Natural killer cell (primary cell): ENCODE measurements at regions not wholly inside any gene's neighbourhood (a gene's known extent, or its start where the extent isn't known, plus 50 kb on each side); places are given as distances from the start of the nearest gene placed in this dataset.

Experiments used
- ATAC-seq, 3 donors: fragments of 150-1000 bp in 2 of 3; fragments of 200-7000 bp in 1 of 3; cut with Tn5 transposase; 1 replicate in 1 of 3; 2 replicates in 2 of 3; pipeline ENCODE4 v1.10.0; 2021; ENCODE audit warnings: mild to moderate bottlenecking in 2 of 3, moderate library complexity in 2 of 3
- DNase-seq, 2 donors: peaks; one replicate each; pipeline versions ENCODE4 v3.0.0 to v3.0.0-alpha.2; 2013 to 2021; ENCODE audit warnings: mixed read lengths in 1 of 2
- H3K27ac ChIP-seq: one replicate; pipeline ENCODE4 v1.5.1; 2013; ENCODE audit warnings: mild to moderate bottlenecking, low read length
- H3K27me3 ChIP-seq: one replicate; pipeline ENCODE4 v1.6.1; 2013; ENCODE audit warnings: low read length; ENCODE audit not compliant: control insufficient read depth, insufficient read depth
- H3K36me3 ChIP-seq: one replicate; pipeline ENCODE4 v1.6.1; 2013; ENCODE audit warnings: low read length; ENCODE audit not compliant: control insufficient read depth, insufficient read depth
- H3K4me1 ChIP-seq: one replicate; pipeline ENCODE4 v1.6.1; 2013; ENCODE audit warnings: low read length; ENCODE audit not compliant: control insufficient read depth, insufficient read depth
- H3K4me3 ChIP-seq: one replicate; pipeline ENCODE4 v1.5.1; 2013; ENCODE audit warnings: low read length
- H3K9me3 ChIP-seq: one replicate; pipeline ENCODE4 v1.6.1; 2013; ENCODE audit warnings: low read length; ENCODE audit not compliant: control insufficient read depth, insufficient read depth
- H3K27ac Mint-ChIP-seq, 2 donors: one replicate each; pipeline ENCODE4 v1.8.0; 2022; ENCODE audit warnings: mild to moderate bottlenecking in 2 of 2, mixed read lengths in 2 of 2, moderate library complexity in 1 of 2
- H3K27me3 Mint-ChIP-seq, 2 donors: one replicate each; pipeline ENCODE4 v1.8.0; 2022; ENCODE audit warnings: low read depth in 2 of 2, mixed read lengths in 2 of 2
- H3K36me3 Mint-ChIP-seq: one replicate; pipeline ENCODE4 v1.8.0; 2022; ENCODE audit warnings: mixed read lengths
- H3K4me1 Mint-ChIP-seq, 2 donors: one replicate each; pipeline ENCODE4 v1.8.0; 2022; ENCODE audit warnings: mixed read lengths in 2 of 2
- H3K4me3 Mint-ChIP-seq: one replicate; pipeline ENCODE4 v1.8.0; 2022; ENCODE audit warnings: mild to moderate bottlenecking, moderate library complexity, mixed read lengths
- H3K9me3 Mint-ChIP-seq, 2 donors: one replicate each; pipeline ENCODE4 v1.8.0; 2022; ENCODE audit warnings: mixed read lengths in 2 of 2
- WGBS: methylation state at CpG from one replicate; pipeline ENCODE4 v1.1.7; 2013; ENCODE audit warnings: missing lambda C conversion rate; ENCODE audit not compliant: insufficient coverage; 5-methylcytosine and 5-hydroxymethylcytosine counted together
- intact Hi-C: fragments of 100-400 bp; cut with micrococcal nuclease; formaldehyde crosslinking; loops from one replicate; pipeline ENCODE4 v1.14.2; 2022
- TF ChIP-seq, protein P1 (sequence below): fragments of 200-600 bp; IDR thresholded peaks from one replicate; pipeline ENCODE4 v1.8.0; 2022; ENCODE audit warnings: antibody characterized with exemption

DNA sequence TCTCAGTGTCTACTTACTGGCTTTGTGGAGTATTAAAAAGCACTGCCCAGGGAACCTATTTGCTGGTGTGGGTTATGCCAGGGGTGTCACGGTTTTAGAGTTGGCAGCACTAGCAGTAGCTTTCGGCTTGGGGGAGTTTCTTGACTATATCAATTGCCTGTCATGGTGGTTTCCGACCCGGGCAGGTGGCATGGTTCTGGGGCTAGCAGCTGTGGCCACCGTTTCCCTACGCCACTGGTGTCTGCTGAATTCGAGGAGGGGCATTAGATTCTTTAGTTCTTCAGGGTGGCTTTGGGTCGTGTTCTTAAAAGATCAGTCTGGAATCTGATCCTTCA is 55.6 kb upstream of the FOXC1 start:
- TF ChIP-seq, protein P1, sequence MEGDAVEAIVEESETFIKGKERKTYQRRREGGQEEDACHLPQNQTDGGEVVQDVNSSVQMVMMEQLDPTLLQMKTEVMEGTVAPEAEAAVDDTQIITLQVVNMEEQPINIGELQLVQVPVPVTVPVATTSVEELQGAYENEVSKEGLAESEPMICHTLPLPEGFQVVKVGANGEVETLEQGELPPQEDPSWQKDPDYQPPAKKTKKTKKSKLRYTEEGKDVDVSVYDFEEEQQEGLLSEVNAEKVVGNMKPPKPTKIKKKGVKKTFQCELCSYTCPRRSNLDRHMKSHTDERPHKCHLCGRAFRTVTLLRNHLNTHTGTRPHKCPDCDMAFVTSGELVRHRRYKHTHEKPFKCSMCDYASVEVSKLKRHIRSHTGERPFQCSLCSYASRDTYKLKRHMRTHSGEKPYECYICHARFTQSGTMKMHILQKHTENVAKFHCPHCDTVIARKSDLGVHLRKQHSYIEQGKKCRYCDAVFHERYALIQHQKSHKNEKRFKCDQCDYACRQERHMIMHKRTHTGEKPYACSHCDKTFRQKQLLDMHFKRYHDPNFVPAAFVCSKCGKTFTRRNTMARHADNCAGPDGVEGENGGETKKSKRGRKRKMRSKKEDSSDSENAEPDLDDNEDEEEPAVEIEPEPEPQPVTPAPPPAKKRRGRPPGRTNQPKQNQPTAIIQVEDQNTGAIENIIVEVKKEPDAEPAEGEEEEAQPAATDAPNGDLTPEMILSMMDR: no peak
- Mint-ChIP-seq H3K4me1 (peaks cover 41 to 46% of the 10 kb centered on the region in 2 donors), H3K27ac (peak overlapping the region; percentile 96), H3K27me3 (no peaks in the 10 kb centered on the region), H3K4me3 (peak overlapping the region; percentile 93), H3K36me3 (no peaks in the 10 kb centered on the region), H3K9me3 (no peaks in the 10 kb centered on the region)
- DNase-seq (peak; percentile 29 to 47), ATAC-seq (peak; percentile 58 to 72 (median 68))
- Histone ChIP-seq H3K4me1 (peaks cover 35% of the 10 kb centered on the region), H3K4me3 (peak overlapping the region; percentile 53), H3K36me3 (no peaks in the 10 kb centered on the region), H3K27ac (peak overlapping the region; percentile 57), H3K27me3 (no peaks in the 10 kb centered on the region), H3K9me3 (peaks cover 2% of the 10 kb centered on the region)
- WGBS: 46% methylated on average over 8 of the region's 8 CpGs
- intact Hi-C loops: loop anchor here (1.0 kb wide), 1 partner anchor 30 kb away; no protein-coding TSS in a partner anchor

DNA sequence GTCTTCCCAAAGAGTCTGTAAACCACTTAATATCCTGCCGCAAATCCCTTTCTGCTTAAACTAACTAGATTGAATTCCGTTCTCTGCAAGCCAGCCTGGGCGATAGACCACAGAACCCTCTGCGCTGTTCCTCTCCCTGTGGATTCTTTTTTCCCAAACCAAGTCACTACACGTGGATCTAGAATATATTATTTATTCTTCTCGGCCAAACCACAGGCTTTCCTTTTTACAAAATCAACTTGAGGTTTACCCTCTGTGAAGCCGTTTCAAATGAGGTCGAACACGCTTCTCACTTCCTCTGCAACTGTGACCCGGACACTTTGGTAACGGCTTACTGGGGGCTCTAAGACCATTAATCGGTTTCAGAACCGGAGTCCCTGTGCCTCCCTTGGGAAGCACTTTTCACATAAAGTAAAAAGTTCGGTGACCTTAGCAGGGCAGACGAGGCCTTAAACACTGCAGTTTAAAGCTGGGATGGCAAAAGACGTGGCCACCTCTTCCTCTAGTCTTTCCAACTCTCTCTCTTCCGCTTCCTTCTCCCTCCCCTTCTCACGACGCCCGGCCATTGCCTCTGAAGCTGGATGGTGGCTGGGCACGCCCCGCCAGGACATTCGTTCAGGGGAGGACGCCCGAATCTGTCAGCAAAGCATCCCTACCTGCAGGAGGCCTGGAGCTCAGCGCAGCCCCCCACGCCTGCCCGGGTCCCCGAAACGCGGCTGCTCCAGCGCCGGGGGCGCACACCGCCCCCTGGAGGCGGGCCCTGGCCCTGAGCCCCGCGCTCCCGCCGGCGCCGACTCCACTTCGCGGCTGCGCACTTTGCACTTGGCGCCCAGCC is 55.0 kb upstream of the FOXC1 start:
- peak overlapping the region; percentile 57 for H3K27ac ChIP-seq
- H3K9me3 Mint-ChIP-seq: no peaks in the 10 kb centered on the region
- peak; percentile 69 to 85 for DNase-seq
- peak overlapping the region; percentile 93 for H3K4me3 Mint-ChIP-seq
- no peaks in the 10 kb centered on the region for H3K36me3 Mint-ChIP-seq
- H3K36me3 ChIP-seq: no peaks in the 10 kb centered on the region
- ATAC-seq: peak; percentile 69 to 85 (median 73)
- H3K4me1 ChIP-seq: peaks cover 35% of the 10 kb centered on the region
- peaks cover 41 to 46% of the 10 kb centered on the region in 2 donors for H3K4me1 Mint-ChIP-seq
- no peaks in the 10 kb centered on the region for H3K27me3 ChIP-seq
- peak overlapping the region; percentile 53 for H3K4me3 ChIP-seq
- WGBS: 19% methylated on average over 46 of the region's 46 CpGs
- peak overlapping the region; percentile 96 for H3K27ac Mint-ChIP-seq
- TF ChIP-seq, protein P1: peak; percentile 84
- H3K9me3 ChIP-seq: peaks cover 2% of the 10 kb centered on the region
- H3K27me3 Mint-ChIP-seq: no peaks in the 10 kb centered on the region
- intact Hi-C loops: loop anchor here (1.0 kb wide), 1 partner anchor 30 kb away; no protein-coding TSS in a partner anchor

DNA sequence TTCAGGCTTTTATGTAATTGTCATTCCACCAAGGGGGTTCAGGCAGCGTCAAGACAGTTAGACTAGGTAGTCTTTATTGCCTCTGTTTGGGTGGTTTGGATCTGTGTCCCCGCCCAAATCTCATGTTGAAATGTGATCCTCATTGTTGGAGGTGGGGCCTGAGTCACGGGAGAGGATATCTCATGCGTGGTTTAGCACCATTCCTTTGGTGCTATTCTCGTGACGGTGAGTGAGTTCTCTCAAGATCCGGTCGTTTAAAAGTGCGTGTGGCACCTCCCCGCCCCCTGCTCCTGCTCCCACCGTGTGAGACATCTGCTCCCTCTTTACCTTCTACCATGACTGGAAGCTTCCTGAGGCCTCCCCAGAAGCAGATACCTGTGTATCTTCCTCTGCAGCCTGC is 51.3 kb upstream of the FOXC1 start:
- Mint-ChIP-seq H3K27ac (peak overlapping the region in 1 of 2 donors; percentile 50), H3K36me3 (no peaks in the 10 kb centered on the region), H3K4me3 (peak overlapping the region; percentile 0), H3K9me3 (no peaks in the 10 kb centered on the region), H3K4me1 (peaks cover 21 to 25% of the 10 kb centered on the region in 2 donors), H3K27me3 (peaks cover 0 to 9% of the 10 kb centered on the region in 2 donors)
- TF ChIP-seq, protein P1: no peak
- 80% methylated on average over 11 of the region's 11 CpGs for WGBS
- H3K4me1 ChIP-seq: peaks cover 20% of the 10 kb centered on the region
- no peak overlapping the region for H3K27ac ChIP-seq
- ATAC-seq: peak; percentile 40 to 51 (median 43)
- H3K36me3 ChIP-seq: no peaks in the 10 kb centered on the region
- DNase-seq: peak in 1 of 2 donors; percentile 7
- H3K9me3 ChIP-seq: peaks cover 2% of the 10 kb centered on the region
- H3K4me3 ChIP-seq: no peak overlapping the region
- intact Hi-C loops: no loop called here
- no peaks in the 10 kb centered on the region for H3K27me3 ChIP-seq
